GM21367 (cell line): ENCODE measurements at regions not wholly inside any gene's neighbourhood (a gene's known extent, or its start where the extent isn't known, plus 50 kb on each side); places are given as distances from the start of the nearest gene placed in this dataset.
"Not testable (repeated sequence)": the region's sequence is repeated elsewhere in the genome, so short reads cannot be mapped to it uniquely, and the experiment has no call there.

Experiments used
- ATAC-seq: cut with Tn5 transposase; IDR thresholded peaks from one replicate; pipeline ENCODE4 v1.9.1; 2021; ENCODE audit not compliant: unreplicated experiment

DNA sequence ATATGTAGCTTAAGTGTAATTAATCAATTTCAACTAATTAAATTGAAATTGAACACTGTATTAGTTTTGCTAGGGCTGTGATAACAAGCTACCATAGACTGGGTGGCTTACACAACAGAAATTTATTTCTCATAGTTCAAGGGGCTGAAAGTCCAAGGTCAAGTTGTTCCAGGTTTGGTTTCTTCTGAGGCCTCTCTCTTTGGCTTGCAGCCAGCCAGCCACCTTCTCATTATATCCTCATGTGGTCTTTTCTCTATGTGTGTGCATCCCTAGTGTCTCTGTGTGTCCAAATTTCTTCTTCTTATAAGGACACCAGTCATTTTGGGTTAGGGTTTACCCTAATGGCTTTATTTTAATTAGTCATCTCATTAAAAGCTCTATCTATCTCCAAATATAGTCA is 611.7 kb downstream of the UTRN start:
- ATAC-seq: no peak

DNA sequence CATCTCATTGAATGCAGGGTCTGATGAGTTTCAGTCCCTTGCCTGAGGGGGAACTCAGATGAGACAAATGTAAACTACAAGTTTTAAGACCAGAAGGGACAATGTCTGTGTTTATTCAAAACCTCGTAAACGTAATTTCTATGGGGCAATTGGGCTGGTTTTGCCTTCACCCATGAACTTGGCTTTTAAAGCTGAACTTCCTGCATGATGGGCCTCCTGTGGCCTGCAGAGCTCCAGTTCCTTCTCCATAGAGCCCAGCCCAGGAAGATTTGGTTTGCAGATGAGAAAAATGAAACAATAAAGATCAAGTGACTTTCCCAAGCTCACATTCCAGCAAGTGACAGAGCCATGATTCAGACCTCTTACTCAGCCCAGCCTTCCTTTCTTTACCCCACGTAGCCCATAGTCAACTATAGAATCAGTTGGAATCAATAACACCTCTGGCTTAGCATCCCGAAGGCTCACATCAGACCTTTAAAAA is 612.3 kb downstream of the UTRN start:
- no peak for ATAC-seq

DNA sequence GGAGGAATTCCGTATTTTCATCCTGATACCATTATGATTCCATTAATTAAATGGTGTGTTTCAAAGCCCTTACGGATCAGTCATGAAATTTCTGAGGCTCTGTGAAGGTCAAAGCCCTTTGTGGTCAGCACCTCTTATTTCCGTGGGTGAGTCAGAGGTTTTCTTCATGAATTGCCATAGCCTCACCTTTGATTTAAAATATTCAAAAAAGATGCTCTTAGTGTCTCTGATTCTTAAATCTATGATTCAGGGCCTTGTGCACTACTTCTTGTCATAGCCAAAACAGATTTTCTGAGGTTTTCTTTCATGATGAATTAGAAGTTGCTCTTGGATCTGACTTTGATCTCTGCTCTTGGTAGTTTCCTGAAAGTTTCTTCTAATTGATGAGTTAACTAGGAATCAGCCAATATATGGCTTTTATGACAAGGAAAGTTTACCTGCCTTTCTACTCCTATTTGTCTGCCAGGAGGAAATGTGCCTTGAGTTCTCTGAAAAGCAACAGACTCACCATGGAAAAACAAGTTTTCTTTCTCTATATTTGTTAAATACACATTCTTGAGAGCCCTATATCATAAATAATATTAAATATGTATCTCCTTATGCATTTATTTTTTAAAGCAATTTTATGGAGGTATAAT is 613.0 kb downstream of the UTRN start:
- ATAC-seq: no peak

DNA sequence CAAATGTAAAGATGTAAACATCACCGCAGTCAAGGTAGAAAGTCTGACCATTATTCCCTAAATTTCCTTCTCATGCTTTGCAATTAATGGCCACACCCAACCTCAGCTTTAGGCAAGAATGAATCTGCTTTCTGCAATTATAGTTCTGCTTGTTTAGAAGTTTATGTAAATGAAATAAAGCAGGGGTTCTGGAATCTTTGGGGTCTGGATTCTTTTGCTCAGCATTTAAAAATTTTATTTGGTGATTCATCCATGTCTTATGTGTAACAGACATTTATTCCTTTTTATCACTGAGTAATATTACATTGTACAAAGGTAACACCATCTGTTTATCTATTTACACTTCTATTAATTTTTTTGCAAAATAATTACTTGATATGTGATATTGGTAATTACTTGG is 613.6 kb downstream of the UTRN start:
- no peak for ATAC-seq

DNA sequence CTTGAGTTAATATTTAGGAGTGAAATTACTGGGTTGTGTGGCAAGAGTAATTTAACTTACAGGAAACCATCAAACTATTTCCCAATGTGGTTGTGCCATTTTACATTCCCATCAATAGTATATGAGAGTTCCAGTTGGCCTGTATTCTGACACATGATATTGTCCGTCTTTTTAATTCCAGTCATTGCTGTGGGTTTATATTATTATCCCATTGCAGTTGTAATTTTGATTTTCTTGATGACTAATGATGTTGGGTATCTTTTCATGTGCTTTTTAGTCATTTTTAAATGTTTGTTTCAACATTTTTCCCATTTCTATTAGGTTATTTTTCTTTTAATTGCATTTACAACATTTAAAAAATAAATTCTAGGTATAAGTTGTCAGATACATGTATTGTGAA is 614.0 kb downstream of the UTRN start:
- ATAC-seq: no peak

DNA sequence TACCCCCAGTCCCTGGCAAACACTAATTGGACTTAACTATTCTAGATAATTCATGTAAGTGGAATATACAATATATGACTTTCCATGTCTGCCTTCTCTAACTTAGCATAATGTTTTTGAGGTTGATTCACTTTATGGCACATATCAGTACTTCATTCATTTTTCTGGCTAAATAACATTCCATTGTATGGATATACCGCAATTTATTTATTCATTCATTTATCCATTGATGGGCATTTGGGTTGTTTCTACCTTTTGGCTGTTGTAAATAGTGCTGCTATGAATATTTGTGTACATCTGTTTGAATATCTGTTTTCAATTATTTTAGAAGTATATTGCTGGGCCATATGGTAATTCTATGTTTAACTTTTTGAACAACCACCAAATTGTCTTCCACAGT is 616.3 kb downstream of the UTRN start:
- no peak for ATAC-seq

DNA sequence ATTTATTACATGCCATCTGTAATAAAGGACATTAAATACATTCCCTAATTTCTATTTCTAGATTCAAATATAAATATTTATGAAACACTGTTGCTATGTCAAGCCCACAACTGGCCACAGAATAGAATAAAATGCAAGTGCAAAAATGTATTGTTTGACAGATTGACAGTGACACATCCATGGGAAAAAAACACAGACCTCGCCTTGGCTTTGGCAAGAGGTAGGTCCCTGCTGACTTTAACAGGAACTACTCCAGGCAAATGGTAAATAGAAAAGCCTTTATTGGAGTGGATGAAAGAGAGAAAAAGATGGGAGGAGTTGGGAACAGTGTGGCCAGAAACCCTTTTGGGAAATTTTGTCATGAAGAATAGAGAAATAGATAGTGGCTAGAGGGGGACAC is 622.9 kb downstream of the UTRN start:
- ATAC-seq: no peak

DNA sequence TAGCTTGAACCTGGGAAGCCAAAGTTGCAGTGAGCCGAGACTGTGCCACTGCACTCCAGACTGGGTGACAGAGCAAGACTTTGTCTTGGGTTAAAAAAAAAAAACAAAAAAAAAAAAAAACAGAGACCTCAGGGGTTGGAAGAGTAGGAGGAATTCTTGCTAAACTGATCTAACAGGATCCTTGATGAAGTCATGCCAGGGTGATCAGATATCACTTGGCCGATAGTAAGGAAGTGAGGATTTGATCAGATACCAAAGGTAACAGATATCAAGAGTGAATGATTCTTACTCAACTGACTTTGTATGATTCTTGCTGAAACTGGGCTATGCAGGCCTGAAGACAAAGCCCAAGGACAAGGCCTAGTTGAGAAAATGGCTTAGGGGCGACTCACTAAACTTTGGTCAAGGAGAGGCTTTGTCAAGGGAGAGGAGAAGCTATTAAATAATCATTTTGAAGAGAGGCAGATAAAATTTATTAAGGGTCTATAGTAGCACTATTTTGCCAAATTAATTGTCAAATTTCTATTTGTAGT is 624.7 kb downstream of the UTRN start:
- no peak for ATAC-seq

DNA sequence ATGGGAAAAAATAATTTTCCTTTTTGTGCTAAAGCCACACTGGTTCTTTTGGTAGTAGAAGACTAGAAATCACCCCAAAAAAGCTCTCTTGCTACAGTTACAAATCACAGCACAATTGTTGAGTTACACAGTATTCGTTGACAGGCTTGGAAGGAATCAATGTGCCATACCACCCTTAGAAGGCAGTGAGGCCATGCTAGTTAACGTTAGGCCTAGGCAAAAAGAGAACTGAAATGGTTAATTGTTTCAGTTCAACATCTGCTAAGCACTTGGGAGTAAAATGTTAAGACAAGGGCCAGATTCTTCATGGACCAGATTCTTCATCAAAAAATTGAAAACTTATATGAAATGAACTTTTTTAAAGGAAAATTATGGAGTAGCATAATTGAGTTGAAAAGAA is 626.2 kb downstream of the UTRN start:
- no peak for ATAC-seq

DNA sequence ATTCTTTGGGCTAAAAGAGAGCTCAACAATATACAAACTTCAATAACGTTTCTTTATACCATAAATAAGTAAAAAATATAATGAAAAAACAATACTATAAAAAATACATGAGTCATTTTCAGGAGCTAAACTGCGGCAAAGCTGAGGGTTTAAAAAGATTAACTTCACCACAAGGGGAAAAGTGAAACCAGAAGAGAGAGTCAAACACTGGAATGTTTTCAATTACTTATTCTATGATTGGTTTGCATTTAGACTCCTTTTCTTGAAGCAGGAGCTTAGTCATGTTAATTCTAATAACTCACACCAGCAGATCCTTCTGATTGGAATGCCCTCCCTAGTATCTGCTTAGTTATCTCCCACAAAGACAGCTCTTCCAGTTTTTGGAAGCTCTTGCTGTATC is 627.3 kb downstream of the UTRN start:
- ATAC-seq: no peak

DNA sequence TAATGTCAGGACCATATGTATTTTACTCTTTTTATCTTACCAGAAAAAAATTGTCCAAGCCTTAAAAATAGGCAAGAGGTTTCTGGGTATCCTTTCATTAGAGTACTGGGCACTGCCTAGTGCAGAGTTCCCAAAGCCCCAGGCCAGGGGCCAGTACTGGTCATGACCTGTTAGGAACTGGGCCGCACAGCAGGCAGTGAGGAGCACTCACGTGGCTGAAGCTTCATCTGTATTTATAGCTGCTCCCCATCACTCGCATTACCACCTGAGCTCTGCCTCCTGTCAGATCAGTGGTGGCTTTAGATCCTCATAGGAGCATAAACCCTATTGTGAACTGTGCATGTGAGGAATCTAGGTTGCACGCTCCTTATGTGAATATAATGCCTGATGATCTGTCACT is 632.9 kb downstream of the UTRN start:
- ATAC-seq: no peak

DNA sequence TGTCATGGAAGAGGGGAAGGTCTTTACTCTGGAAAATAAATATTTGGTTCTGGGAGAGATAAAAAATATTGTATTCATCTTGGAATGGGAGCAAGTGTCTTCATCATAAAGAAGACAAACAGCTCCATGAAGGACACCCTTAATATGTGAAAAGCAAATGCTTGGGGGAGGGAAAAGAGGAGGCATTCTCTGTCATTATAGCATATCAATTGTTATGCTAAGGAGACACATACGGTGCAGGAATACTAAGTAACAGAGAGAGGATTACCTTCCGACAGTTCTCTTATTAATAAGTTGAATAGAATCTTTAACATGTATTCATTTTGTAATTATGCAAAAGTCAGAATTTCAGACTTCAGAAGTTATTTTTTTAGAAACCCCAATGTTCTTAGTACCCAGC is 634.4 kb downstream of the UTRN start:
- no peak for ATAC-seq

DNA sequence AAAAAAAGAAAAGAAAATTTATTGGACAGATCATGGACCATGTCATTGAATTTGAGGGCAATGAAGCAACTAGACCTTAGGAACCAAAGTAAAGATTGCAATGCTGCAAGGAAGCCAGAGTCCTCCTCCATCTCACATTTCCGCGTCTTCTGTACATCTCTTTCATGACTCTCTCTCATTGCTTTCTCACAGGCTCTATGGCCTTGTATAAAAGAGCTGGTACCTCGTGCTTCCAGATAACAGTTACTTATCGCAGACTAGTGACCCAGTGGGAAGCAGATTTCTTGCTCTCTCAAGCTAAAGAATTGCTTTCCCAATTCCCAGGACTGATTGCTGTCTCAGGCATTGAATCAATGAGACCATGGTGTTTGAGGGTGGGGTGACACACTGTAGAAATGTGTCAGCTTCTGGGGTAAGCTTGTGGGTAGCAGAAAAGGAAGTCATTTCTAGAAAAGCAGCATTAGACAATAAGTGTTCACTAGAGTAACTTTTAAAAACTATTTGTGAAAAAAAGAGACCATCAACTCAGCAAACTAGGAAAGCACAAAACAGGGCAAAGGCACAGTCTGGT is 635.3 kb downstream of the UTRN start:
- ATAC-seq: no peak

DNA sequence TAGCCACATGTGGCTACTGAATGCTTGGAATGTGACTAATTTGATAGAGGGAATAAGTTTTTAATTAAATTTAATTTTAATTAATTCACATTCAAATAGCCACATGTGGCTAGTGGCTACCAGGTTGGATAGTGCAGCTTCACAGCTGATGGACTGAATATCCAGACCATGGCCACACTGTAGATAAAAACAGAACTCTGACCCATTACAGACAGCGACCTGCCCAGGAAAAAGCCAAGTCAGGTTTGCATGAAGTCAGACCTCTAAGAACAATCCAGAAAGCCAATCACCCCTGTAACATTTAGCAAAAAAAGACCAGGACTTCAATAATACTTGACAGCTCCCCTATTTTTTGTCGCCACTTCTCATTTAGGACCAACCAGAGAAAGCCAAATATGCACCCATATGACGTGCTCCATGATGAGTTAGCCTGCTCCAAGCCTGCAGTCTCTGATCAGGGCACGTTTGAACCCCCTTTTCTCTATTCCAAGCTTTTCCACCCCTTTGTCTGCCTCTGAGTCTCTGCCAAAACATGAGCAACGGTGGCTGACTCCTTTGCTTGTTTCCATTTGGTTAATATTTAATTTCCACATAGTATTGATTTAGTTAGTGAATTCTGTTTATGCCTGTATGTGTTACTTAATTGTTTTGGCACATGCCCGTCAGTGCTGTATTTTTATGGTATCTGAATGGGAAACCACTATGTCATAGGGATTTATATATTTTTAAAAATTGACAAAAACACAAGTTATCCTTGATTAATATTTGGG is 636.3 kb downstream of the UTRN start:
- no peak for ATAC-seq

DNA sequence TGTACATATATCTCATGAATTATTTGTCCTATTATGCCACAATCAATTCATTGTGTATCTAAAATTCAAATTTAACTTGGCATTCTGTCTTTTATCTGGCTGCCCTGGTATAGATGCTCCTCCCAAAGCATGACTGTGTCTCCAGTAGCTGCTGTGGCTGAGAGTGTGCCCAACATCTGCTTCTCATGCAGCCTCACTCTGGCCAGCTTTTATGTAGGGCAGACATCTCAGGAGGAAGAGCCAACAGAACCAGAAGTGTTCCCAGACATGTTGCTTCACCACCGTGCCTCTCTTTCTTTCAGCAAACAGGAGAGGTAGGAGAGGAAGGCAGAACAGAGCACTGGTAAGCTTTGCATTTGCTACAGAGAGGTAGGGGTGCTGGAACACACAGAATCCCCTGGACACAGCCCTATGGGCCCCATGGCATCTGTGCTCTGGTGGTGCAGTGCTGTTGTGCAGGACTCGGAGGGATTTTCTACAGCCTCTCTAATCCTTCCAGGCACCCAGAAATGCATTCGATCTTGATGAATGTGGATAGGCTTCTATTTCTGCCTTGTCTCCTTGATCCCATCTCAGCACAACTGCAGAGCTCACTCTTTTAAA is 637.1 kb downstream of the UTRN start:
- no peak for ATAC-seq

DNA sequence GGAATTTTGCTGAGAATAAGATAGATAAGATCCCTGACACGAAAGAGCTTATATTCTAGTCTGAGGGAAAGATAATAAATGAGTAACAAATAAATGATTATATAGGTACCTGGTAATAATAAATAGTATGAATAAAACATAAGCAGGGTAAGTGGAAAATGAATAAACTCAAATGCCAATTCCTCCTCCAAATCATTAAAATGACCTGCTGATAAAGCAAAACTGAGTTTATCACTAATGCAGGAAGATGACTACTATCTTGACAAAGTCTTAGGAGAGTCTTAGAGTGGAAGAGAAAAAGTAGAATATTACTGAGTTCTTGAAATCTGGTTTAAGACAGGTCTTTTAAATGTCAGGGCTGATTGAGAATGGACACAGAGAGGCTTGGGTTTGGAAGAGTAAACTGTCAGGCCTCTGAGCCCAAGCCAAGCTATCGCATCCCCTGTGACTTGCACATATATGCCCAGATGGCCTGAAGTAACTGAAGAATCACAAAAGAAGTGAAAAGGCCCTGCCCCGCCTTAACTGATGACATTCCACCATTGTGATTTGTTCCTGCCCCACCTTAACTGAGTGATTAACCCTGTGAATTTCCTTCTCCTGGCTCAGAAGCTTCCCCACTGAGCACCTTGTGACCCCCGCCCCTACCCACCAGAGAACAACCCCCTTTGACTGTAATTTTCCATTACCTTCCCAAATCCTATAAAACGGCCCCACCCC is 637.8 kb downstream of the UTRN start:
- not testable (repeated sequence) for ATAC-seq

DNA sequence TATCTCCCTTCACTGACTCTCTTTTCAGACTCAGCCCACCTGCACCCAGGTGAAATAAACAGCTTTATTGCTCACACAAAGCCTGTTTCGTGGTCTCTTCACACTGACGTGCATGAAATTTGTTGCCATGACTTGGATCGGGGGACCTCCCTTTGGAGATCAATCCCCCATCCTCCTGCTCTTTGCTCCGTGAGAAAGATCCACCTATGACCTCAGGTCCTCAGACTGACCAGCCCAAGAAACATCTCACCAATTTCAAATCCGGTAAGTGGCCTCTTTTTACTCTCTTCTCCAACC is 638.3 kb downstream of the UTRN start:
- ATAC-seq: not testable (repeated sequence)

DNA sequence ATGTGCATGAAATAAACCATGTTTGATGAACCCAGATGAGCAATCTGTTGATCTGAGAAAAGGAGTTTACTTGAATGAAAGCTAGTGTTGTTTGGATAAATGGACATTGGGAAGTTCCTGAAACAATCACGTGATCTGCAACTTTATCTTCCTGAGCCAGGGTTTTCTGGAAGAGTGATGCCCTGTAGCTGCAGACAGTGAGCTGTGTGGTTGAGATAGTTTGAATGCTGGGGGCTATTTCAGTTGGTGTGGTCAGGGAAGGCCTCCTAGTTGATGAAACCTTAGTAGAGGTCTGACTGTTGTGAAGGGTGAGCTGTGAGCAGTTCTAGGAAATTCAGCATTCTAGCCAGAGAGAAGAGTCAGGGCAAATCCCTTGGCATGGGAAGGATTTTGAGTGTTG is 643.7 kb downstream of the UTRN start:
- ATAC-seq: no peak

DNA sequence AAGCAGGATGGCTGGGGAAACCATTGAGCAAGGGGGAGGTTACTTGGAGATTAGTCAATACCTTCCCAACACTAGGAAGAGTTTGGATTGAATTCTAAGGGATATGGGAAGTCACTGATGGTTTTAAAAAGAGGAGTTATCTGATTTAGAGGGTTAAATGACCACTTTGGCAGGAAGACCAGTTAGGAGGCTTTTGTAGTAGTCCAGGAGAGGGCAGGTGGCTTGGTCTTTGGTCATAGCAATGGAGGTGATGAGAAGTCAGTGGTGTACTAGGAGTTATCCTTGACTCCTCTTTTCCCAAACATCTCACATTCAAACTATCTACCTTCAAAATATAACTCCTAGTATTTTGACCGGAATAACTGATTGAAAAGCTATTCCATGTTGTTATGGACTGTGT is 644.1 kb downstream of the UTRN start:
- no peak for ATAC-seq

DNA sequence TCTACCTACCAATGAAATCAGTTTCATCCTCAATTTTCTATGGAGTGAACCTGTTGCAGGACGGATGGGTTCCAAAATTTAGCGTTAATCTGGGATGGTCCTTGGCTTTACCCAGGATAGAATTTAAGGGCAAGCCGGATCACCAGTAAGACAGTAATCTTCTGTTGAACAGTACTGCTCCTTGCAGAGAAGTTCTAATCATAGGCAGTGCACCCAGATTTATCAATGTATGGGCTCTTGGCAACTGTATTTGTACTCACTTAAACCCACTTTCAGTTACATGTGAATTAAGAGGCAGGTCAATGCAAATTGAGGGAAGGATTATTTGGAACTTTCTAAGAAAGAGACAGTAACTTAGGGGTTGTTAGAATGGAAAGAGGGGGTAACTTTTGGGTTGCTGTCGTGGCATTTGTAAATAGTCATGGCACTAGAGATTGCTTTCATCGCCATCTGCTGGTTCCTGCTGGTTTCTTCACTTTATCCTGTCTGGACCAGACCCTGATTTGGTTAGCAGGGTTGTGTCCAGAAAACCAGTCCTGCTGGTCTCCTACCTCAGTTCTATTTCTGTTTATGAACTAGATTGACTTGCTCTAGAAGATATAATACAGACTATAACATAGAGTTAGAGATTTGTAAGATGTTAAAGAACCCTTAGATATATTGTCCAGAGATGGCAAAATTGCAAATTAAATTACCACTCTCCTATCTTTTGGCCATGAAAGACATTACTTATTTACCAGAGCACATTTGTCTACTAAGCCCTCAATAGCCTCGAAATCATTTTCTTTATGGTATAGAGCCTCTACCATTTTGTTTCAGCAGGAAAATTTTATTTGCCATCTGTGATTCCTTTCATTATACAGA is 646.3 kb downstream of the UTRN start:
- peak; percentile 81 for ATAC-seq
